Ovary (tissue), 7 donors: ENCODE measurements at regions not wholly inside any gene's neighbourhood (a gene's known extent, or its start where the extent isn't known, plus 50 kb on each side); places are given as distances from the start of the nearest gene placed in this dataset.

Source experiments
- DNase-seq, 5 donors: peaks; one replicate each; pipeline ENCODE4 v3.0.0-alpha.2; 2019 to 2020
- H3K27ac ChIP-seq, 2 donors: fragments of 200-600 bp; one replicate each; pipeline versions ENCODE4 v1.5.1 to v1.8.0; 2019 to 2022
- H3K27me3 ChIP-seq: fragments of 200-600 bp; one replicate; pipeline ENCODE4 v1.8.0; 2022
- H3K36me3 ChIP-seq: fragments of 200-600 bp; sonication (generic); one replicate; pipeline ENCODE4 v1.5.1; 2019
- H3K4me1 ChIP-seq: one replicate; pipeline ENCODE4 v1.8.1; 2013; ENCODE audit warnings: mild to moderate bottlenecking, moderate library complexity; ENCODE audit not compliant: insufficient read depth
- H3K4me3 ChIP-seq: fragments of 200-600 bp; sonication (generic); one replicate; pipeline ENCODE4 v1.5.1; 2017
- H3K9me3 ChIP-seq, 2 donors: fragments of 200-600 bp in 1 of 2; sonication (generic) in 1 of 2; one replicate each; pipeline versions ENCODE4 v1.5.1 to v1.8.1; 2013 to 2019; ENCODE audit warnings: mild to moderate bottlenecking in 1 of 2, moderate library complexity in 1 of 2
- EP300 ChIP-seq: sonication (generic); formaldehyde crosslinking; IDR thresholded peaks from one replicate; pipeline ENCODE4 v1.6.1; 2017; ENCODE audit warnings: antibody characterized with exemption
- POLR2A ChIP-seq: fragments of 450-650 bp; IDR thresholded peaks from one replicate; pipeline ENCODE4 v1.6.1; 2017; ENCODE audit warnings: antibody characterized with exemption, mild to moderate bottlenecking, moderate library complexity
- WGBS, 3 donors: extraction: QIAGEN DNeasy Blood & Tissue Kit in 1 of 3; methylation state at CpG; one replicate each; pipeline versions ENCODE4 v1.1.5 to v1.1.7; 2013 to 2017; 5-methylcytosine and 5-hydroxymethylcytosine counted together
- intact Hi-C, 4 donors: fragments of 100-400 bp; cut with DNase I; formaldehyde crosslinking; loops; one replicate each; pipeline versions ENCODE4 v1.11.0 to v1.15.1; 2022 to 2023
- TF ChIP-seq, protein P1 (sequence below), 3 donors: fragments of 450-650 bp in 2 of 3; fragments of 200-600 bp in 1 of 3; IDR thresholded peaks; one replicate each; pipeline versions ENCODE4 v1.5.1 to v1.8.0; 2016 to 2022; ENCODE audit warnings: antibody characterized with exemption in 3 of 3, mild to moderate bottlenecking in 1 of 3
- donor health status: DM: no; HTN: no; CAD: no; lungs with moderate emphysema.
- donor health status: DM: no; HTN: no; CAD: no.
- donor health status: Bipolar disorder and iron deficiency.
- donor health status: DM: no; HTN: no; CAD: no.
- donor health status: DM: yes; HTN: yes; CAD: no.

DNA sequence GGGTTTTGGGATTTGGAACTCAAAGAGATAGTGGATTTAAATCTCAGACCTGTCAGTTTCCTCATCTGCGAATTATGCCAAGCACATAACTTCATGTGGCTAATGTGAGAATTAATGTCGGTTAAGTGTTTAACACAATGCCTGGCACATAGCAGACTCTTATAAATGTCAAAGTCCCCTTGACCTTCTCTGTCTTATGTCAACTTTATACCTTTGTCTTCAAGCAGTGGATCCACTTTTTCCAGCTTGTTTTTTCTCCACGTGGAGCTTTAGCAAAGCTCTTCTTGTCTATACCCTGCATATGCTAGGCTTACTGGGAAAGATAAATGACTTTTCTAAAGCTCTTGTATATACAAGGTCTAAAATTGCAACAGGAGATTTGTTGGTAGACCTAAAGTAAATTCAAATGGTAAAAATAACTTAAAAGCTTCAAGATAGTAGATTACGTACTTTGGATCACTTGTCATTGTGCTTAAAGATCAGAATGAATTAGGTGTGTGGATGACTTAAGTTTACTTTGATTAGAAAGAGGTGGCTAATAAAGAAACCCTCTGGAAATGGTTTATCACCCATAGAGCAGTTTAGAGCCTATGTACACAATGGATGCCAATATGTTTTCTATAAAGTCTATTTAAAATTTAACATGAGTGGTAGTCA is 318.3 kb upstream of the SORL1-AS1 start:
- Histone ChIP-seq H3K36me3 (no peaks in the 10 kb centered on the region), H3K27me3 (no peaks in the 10 kb centered on the region), H3K9me3 (no peaks in the 10 kb centered on the region), H3K4me1 (no peaks in the 10 kb centered on the region), H3K27ac (no peak overlapping the region), H3K4me3 (no peak overlapping the region)
- intact Hi-C loops, result no loop called here
- WGBS, 3 donors, result 89% methylated on average over 4 of the region's 4 CpGs
- TF ChIP-seq POLR2A (no peak), EP300 (no peak)
- TF ChIP-seq, protein P1, sequence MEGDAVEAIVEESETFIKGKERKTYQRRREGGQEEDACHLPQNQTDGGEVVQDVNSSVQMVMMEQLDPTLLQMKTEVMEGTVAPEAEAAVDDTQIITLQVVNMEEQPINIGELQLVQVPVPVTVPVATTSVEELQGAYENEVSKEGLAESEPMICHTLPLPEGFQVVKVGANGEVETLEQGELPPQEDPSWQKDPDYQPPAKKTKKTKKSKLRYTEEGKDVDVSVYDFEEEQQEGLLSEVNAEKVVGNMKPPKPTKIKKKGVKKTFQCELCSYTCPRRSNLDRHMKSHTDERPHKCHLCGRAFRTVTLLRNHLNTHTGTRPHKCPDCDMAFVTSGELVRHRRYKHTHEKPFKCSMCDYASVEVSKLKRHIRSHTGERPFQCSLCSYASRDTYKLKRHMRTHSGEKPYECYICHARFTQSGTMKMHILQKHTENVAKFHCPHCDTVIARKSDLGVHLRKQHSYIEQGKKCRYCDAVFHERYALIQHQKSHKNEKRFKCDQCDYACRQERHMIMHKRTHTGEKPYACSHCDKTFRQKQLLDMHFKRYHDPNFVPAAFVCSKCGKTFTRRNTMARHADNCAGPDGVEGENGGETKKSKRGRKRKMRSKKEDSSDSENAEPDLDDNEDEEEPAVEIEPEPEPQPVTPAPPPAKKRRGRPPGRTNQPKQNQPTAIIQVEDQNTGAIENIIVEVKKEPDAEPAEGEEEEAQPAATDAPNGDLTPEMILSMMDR (IDR thresholded peaks at IDR 0.05), result no peak
- no peak for DNase-seq

DNA sequence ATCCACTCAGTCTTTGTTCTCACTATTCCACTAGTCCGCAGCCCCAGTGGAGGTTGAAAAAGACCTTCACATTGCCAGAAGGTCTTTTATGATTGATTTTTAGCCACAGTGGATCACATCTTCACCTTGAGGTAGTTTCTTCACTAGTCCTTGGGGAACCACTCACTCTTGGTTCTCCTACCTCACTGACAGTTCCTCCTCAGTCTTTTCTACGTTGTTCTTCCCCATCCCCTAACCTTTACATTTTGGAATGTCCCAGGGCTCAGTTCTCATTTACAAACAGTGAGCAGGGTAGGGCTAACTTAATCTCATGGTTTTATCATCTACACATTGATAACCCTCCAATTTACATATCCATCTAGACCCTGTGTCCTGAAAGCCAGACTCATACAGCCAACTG is 316.4 kb upstream of the SORL1-AS1 start:
- TF ChIP-seq, protein P1 (IDR thresholded peaks at IDR 0.05), result no peak
- TF ChIP-seq POLR2A (no peak), EP300 (no peak)
- no peaks in the 10 kb centered on the region for H3K4me1 ChIP-seq
- DNase-seq, result no peak
- intact Hi-C loops, result no loop called here
- no peaks in the 10 kb centered on the region for H3K36me3 ChIP-seq
- H3K9me3 ChIP-seq, result no peaks in the 10 kb centered on the region
- WGBS, 3 donors, result 92 to 93% (median 93%) methylated on average over 2 of the region's 2 CpGs
- no peaks in the 10 kb centered on the region for H3K27me3 ChIP-seq
- H3K4me3 ChIP-seq, result no peak overlapping the region
- H3K27ac ChIP-seq, result no peak overlapping the region

DNA sequence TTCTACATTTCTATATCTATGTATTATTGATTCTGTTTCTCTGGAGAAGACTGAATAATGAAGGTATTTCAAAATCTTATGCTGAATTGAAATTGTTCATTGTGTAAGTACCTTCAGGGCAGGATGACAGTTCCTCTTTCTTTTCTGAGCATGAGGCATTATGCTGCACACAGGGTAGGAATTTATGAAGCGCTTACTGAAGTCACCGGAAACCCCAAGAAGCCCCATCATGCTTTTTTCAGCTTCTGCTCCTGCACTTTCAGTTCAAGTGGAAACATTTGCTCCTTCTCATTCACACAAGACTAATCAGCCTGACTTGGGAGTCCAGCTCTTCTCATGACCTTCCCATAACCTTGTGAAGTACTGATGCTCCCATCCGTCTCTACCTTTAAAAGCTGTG is 314.7 kb upstream of the SORL1-AS1 start:
- intact Hi-C loops, result no loop called here
- Histone ChIP-seq H3K9me3 (no peaks in the 10 kb centered on the region), H3K36me3 (no peaks in the 10 kb centered on the region), H3K4me1 (peaks cover 5% of the 10 kb centered on the region), H3K27me3 (no peaks in the 10 kb centered on the region), H3K4me3 (no peak overlapping the region), H3K27ac (no peak overlapping the region)
- 94 to 98% (median 96%) methylated on average over 3 of the region's 3 CpGs for whole genome bisulfite sequencing, 3 donors
- TF ChIP-seq, protein P1 (IDR thresholded peaks at IDR 0.05), result no peak
- TF ChIP-seq EP300 (no peak), POLR2A (no peak)
- DNase-seq, result no peak

DNA sequence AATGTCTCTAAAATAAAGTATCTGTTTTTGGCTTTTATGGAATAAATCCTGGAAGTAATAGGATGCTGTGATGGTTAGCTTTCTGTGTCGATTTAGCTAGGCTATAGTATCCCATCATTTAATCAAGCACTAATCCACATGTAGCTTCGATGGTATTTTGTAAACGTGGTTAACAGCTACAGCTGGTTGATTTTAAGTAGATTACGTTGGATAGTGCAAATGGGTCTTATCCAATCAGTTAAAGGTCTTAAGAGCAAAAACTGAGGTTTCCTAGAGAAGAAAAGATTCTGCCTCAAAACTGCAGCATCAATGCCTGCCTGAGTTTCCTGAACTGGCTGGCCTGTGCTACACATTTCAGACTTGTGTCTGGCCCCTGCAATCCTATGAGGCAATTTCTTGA is 314.2 kb upstream of the SORL1-AS1 start:
- Histone ChIP-seq H3K27me3 (no peaks in the 10 kb centered on the region), H3K4me3 (no peak overlapping the region), H3K36me3 (no peaks in the 10 kb centered on the region), H3K9me3 (no peaks in the 10 kb centered on the region), H3K27ac (no peak overlapping the region), H3K4me1 (peaks cover 5% of the 10 kb centered on the region)
- DNase-seq, result no peak
- TF ChIP-seq EP300 (no peak), POLR2A (no peak)
- TF ChIP-seq, protein P1 (IDR thresholded peaks at IDR 0.05), result no peak
- WGBS, 3 donors, result 59 to 71% (median 63%) methylated on average over 4 of the region's 4 CpGs
- intact Hi-C loops, result no loop called here
